GM23248 (cell line): ENCODE measurements at regions not wholly inside any gene's neighbourhood (a gene's known extent, or its start where the extent isn't known, plus 50 kb on each side); places are given as distances from the start of the nearest gene placed in this dataset.
A peak's percentile ranks its signal among the peaks of the same experiment; 100 is the strongest.

Experiments used
- DNase-seq: peaks from one replicate; pipeline ENCODE4 v3.0.0-alpha.2; 2015
- H2AFZ ChIP-seq: fragments of 200-600 bp; sonication (generic); 2 replicates; pipeline ENCODE4 v1.6.1; 2016; ENCODE audit warnings: antibody characterized with exemption
- H3F3A ChIP-seq: fragments of 200-600 bp; sonication (generic); 2 replicates; pipeline ENCODE4 v1.6.1; 2016; ENCODE audit warnings: mild to moderate bottlenecking, antibody characterized with exemption, mixed run types; ENCODE audit not compliant: insufficient read depth
- H3K27ac ChIP-seq: fragments of 200-600 bp; sonication (generic); 2 replicates; pipeline ENCODE4 v1.5.1; 2016; ENCODE audit warnings: mild to moderate bottlenecking
- H3K27me3 ChIP-seq: fragments of 200-600 bp; sonication (generic); replicated peaks from 2 replicates; pipeline ENCODE4 v1.6.1; 2016; ENCODE audit warnings: mild to moderate bottlenecking; ENCODE audit not compliant: insufficient read depth
- H3K36me3 ChIP-seq: fragments of 200-600 bp; sonication (generic); 2 replicates; pipeline ENCODE4 v1.6.1; 2016; ENCODE audit warnings: low read depth, mild to moderate bottlenecking
- H3K4me1 ChIP-seq: fragments of 200-600 bp; sonication (generic); 2 replicates; pipeline ENCODE4 v1.6.1; 2016; ENCODE audit warnings: mild to moderate bottlenecking; ENCODE audit not compliant: insufficient read depth
- H3K4me2 ChIP-seq: fragments of 200-600 bp; sonication (generic); one replicate; pipeline ENCODE4 v1.6.1; 2016; ENCODE audit warnings: mild to moderate bottlenecking; ENCODE audit not compliant: unreplicated experiment
- H3K4me3 ChIP-seq: fragments of 200-600 bp; sonication (generic); 2 replicates; pipeline ENCODE4 v1.5.1; 2016; ENCODE audit warnings: mild to moderate bottlenecking
- H3K79me2 ChIP-seq: fragments of 200-600 bp; sonication (generic); 2 replicates; pipeline ENCODE4 v1.6.1; 2016; ENCODE audit warnings: mild to moderate bottlenecking; ENCODE audit not compliant: insufficient read depth
- H3K9ac ChIP-seq: fragments of 200-600 bp; sonication (generic); 2 replicates; pipeline ENCODE4 v1.6.1; 2016; ENCODE audit warnings: mild to moderate bottlenecking
- H3K9me2 ChIP-seq: fragments of 200-600 bp; sonication (generic); 2 replicates; pipeline ENCODE4 v1.6.1; 2016; ENCODE audit warnings: mixed run types, mild to moderate bottlenecking, moderate library complexity; ENCODE audit not compliant: insufficient read depth
- H3K9me3 ChIP-seq: fragments of 200-600 bp; sonication (generic); one replicate; pipeline ENCODE4 v1.6.1; 2017; ENCODE audit warnings: low read depth
- H4K20me1 ChIP-seq: fragments of 200-600 bp; sonication (generic); 2 replicates; pipeline ENCODE4 v1.6.0; 2016; ENCODE audit not compliant: insufficient read depth
- EZH2 ChIP-seq: fragments of 200-600 bp; sonication (generic); IDR thresholded peaks from 2 replicates; pipeline ENCODE4 v1.6.1; 2018; ENCODE audit warnings: antibody characterized with exemption, mild to moderate bottlenecking; ENCODE audit not compliant: insufficient read depth, poor library complexity, severe bottlenecking
- EZH2phosphoT487 ChIP-seq: fragments of 200-600 bp; sonication (generic); IDR thresholded peaks from 2 replicates; pipeline ENCODE4 v1.6.1; 2018; ENCODE audit warnings: antibody characterized with exemption, moderate library complexity, mild to moderate bottlenecking, low read depth; ENCODE audit not compliant: insufficient read depth
- WGBS, 2 experiments: methylation state at CpG; one replicate each; pipeline ENCODE4 v1.1.6; 2015 to 2017; ENCODE audit warnings: low lambda C conversion rate in 2 of 2, low coverage in 1 of 2; ENCODE audit errors: missing lambda C conversion rate in 2 of 2; 5-methylcytosine and 5-hydroxymethylcytosine counted together
- in situ Hi-C: fragments of 300-500 bp; cut with MboI; formaldehyde crosslinking; loops from 2 replicates; pipeline ENCODE4 v1.15.0; 2020

DNA sequence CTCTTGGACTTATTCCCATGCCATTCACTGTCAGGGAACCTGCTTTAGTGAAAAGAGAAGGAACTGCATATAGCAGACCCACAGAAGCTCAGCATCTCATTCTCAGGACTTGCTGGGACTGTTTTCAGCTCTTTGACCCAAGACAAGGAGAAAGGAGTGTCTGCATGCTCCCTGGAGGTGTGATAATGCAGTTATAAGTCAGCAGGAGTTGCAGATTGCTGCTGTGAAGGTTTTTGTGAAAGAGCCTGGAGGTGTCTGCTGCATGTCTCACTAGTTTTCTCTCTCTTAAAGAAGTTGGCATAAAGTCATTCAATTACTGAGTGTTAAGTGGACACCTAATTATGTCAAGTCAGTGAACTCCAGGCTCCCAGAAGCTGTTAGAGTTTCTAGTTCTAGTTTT is 343.4 kb downstream of the BRINP2 start:
- TF ChIP-seq EZH2phosphoT487, result no peak
- no peak for TF ChIP-seq EZH2
- H3K9me2 ChIP-seq, result no peaks in the 10 kb centered on the region
- no peak overlapping the region for H3K4me3 ChIP-seq
- 0 out of 2 replicates have a peak, but pooled peaks cover 4% of the 10 kb centered on the region for H3K27me3 ChIP-seq
- no peaks in the 10 kb centered on the region for H4K20me1 ChIP-seq
- no peaks in the 10 kb centered on the region for H3K9me3 ChIP-seq
- no peak for DNase-seq
- no peaks in the 10 kb centered on the region for H3K79me2 ChIP-seq
- no peak overlapping the region for H3K9ac ChIP-seq
- no peak overlapping the region for H3K27ac ChIP-seq
- H3K4me1 ChIP-seq, result 0 out of 2 replicates have a peak, but pooled peaks cover 5% of the 10 kb centered on the region
- H2AFZ ChIP-seq, result no peak overlapping the region
- H3K4me2 ChIP-seq, result no peak overlapping the region
- no peaks in the 10 kb centered on the region for H3F3A ChIP-seq
- in situ Hi-C loops, result no loop called here
- no peaks in the 10 kb centered on the region for H3K36me3 ChIP-seq

DNA sequence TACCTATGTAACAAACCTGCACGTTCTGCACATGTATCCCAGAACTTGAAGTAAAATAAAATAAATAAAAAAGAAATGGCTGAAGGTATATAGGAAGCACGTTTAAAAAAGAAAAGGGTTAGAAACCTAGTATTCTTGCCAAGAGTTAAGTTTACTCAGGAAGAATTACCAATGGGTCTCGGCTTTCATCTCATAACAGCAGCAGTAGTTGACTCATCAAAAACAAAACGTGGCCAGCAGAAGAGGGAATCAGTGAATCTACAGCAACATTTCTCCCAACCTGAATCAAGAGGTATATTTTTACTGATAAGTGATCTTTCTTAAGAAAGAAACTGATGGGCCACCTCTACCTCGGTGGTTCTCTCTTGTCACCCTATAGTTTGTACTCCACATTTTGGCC is 340.3 kb downstream of the BRINP2 start:
- no peak overlapping the region for H3K27ac ChIP-seq
- 0 out of 2 replicates have a peak, but pooled peaks cover 4% of the 10 kb centered on the region for H3K27me3 ChIP-seq
- TF ChIP-seq EZH2phosphoT487 (no peak), EZH2 (no peak)
- H3K9me3 ChIP-seq, result no peaks in the 10 kb centered on the region
- no peaks in the 10 kb centered on the region for H3K79me2 ChIP-seq
- no peak overlapping the region for H3K4me2 ChIP-seq
- no peaks in the 10 kb centered on the region for H3K4me1 ChIP-seq
- no peak overlapping the region for H3K9ac ChIP-seq
- no peaks in the 10 kb centered on the region for H4K20me1 ChIP-seq
- no peaks in the 10 kb centered on the region for H3F3A ChIP-seq
- H3K36me3 ChIP-seq, result no peaks in the 10 kb centered on the region
- H3K9me2 ChIP-seq, result no peaks in the 10 kb centered on the region
- peak; percentile 10 for DNase-seq
- H3K4me3 ChIP-seq, result no peak overlapping the region
- in situ Hi-C loops, result no loop called here
- 16 to 21% methylated on average over 5 of the region's 5 CpGs for WGBS, 2 experiments
- no peak overlapping the region for H2AFZ ChIP-seq

- DNase-seq, result peak; percentile 24
- TF ChIP-seq EZH2 (no peak), EZH2phosphoT487 (no peak)
- 32 to 33% methylated on average over 1 of the region's 1 CpG for WGBS, 2 experiments
- H2AFZ ChIP-seq, result no peak overlapping the region
- no peaks in the 10 kb centered on the region for H3K36me3 ChIP-seq
- H3K4me3 ChIP-seq, result no peak overlapping the region
- H3K9me3 ChIP-seq, result no peaks in the 10 kb centered on the region
- no peaks in the 10 kb centered on the region for H3K9me2 ChIP-seq
- H3K9ac ChIP-seq, result no peak overlapping the region
- no peaks in the 10 kb centered on the region for H4K20me1 ChIP-seq
- no peaks in the 10 kb centered on the region for H3K79me2 ChIP-seq
- in situ Hi-C loops, result no loop called here
- H3K27ac ChIP-seq, result no peak overlapping the region
- no peaks in the 10 kb centered on the region for H3K4me1 ChIP-seq
- H3K4me2 ChIP-seq, result no peak overlapping the region
- no peaks in the 10 kb centered on the region for H3K27me3 ChIP-seq
- H3F3A ChIP-seq, result no peaks in the 10 kb centered on the region
These were observed 335.3 kb downstream of the BRINP2 start for GRCh38 chr1:177505905-177506590.

GRCh38 chr1:177495878-177496277 is 325.1 kb downstream of the BRINP2 start:
- in situ Hi-C loops, result no loop called here
- no peak overlapping the region for H3K4me3 ChIP-seq
- peak; percentile 3 for DNase-seq
- no peaks in the 10 kb centered on the region for H3K36me3 ChIP-seq
- no peaks in the 10 kb centered on the region for H3F3A ChIP-seq
- no peaks in the 10 kb centered on the region for H3K79me2 ChIP-seq
- no peak overlapping the region for H3K9ac ChIP-seq
- WGBS, 2 experiments, result 6 to 8% methylated on average over 2 of the region's 2 CpGs
- no peaks in the 10 kb centered on the region for H3K9me2 ChIP-seq
- no peak overlapping the region for H3K4me2 ChIP-seq
- no peaks in the 10 kb centered on the region for H3K27me3 ChIP-seq
- no peaks in the 10 kb centered on the region for H3K4me1 ChIP-seq
- H3K9me3 ChIP-seq, result no peaks in the 10 kb centered on the region
- TF ChIP-seq EZH2, result no peak
- no peak for TF ChIP-seq EZH2phosphoT487
- no peak overlapping the region for H3K27ac ChIP-seq
- H2AFZ ChIP-seq, result no peak overlapping the region
- no peaks in the 10 kb centered on the region for H4K20me1 ChIP-seq

- in situ Hi-C loops, result no loop called here
- Histone ChIP-seq H2AFZ (no peak overlapping the region), H3K9me3 (no peaks in the 10 kb centered on the region), H3K27ac (no peak overlapping the region), H3K4me3 (no peak overlapping the region), H3K4me1 (no peaks in the 10 kb centered on the region), H3K79me2 (no peaks in the 10 kb centered on the region), H3K36me3 (no peaks in the 10 kb centered on the region), H3F3A (no peaks in the 10 kb centered on the region), H3K4me2 (no peak overlapping the region), H3K27me3 (peaks cover 5% of the 10 kb centered on the region), H3K9me2 (no peaks in the 10 kb centered on the region), H4K20me1 (no peaks in the 10 kb centered on the region), H3K9ac (no peak overlapping the region)
- TF ChIP-seq EZH2phosphoT487 (no peak), EZH2 (no peak)
- DNase-seq, result no peak
- 31 to 32% methylated on average over 2 of the region's 2 CpGs for WGBS, 2 experiments
These were observed 320.0 kb downstream of the BRINP2 start for GRCh38 chr1:177490786-177491185.
